Skin epidermis (tissue), 12 donors: ENCODE measurements at regions not wholly inside any gene's neighbourhood (a gene's known extent, or its start where the extent isn't known, plus 50 kb on each side); places are given as distances from the start of the nearest gene placed in this dataset.

Experiments used
- H3K27ac ChIP-seq, 21 experiments: fragments of 200-600 bp; sonication (generic) in 11 of 21; one replicate each; pipeline ENCODE4 v1.5.0; 2020; ENCODE audit warnings: mild to moderate bottlenecking in 3 of 21, inconsistent platforms in 2 of 21, moderate library complexity in 2 of 21
- H3K4me3 ChIP-seq, 7 experiments: fragments of 200-600 bp; sonication (generic) in 2 of 7; one replicate each; pipeline ENCODE4 v1.5.0; 2020; ENCODE audit warnings: inconsistent platforms in 2 of 7, mild to moderate bottlenecking in 2 of 7, moderate library complexity in 1 of 7

DNA sequence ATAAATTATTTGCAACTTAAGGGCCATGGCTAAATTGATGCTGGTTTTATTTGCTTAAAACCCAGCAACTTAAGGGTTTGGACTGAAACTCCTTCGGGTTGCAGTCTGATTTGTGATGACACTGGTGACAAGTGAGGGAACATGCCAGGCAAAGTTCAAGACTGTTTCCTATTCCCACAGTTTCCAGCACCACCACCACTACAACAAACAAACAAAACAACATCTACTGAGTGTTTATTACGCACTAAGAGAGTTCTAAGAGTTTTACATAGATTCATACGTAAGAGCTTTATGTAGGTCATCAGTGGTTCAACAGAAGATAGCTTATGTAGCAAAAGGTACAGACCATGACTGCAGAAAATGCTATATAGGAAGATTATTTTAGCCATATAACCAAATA lies 1582.1 kb downstream of the BRINP3 start:
- H3K27ac ChIP-seq = no peak overlapping the region
- no peak overlapping the region for H3K4me3 ChIP-seq

DNA sequence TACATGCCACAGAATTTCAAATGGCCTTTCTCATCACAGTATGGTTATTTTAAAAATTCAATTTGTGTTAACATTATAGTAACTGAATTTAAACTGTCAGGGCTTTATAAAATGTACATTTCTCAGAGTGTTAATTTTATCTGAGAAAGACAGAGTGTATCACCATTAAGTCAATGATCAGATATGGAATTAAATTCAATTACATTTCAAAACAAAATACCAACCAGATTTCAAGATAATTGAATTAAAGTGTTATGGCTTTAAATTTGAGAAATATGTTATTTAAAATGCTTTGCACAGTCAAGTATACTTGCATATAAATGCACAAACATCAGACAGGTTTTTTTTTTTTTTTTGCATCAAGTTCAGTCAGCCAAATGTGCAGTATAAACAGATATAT lies 1574.4 kb downstream of the BRINP3 start:
- no peak overlapping the region for H3K4me3 ChIP-seq

DNA sequence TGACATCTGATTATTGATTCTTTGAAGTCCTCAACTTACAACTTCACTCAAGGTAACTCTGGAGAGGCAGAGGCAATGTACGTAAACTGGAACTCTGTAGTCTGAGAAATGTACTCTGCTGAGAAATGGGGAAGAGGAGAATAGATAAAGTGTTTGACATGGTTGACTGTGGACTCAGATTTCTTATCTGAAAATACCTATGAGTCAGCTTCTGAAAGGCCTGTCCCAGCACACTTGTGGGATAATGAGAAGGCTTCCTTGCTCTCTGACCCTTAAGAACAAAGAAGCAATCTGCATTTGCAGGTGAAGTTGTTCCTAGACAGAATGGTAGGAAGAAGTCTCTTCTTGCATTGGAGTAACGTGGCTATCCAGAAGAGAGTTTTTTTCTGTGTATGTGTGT lies 1573.5 kb downstream of the BRINP3 start:
- Histone ChIP-seq H3K27ac (no peak overlapping the region), H3K4me3 (no peak overlapping the region)

More for the DNA sequence above, 1574.4 kb downstream of the BRINP3 start:
- H3K27ac ChIP-seq = no peak overlapping the region

DNA sequence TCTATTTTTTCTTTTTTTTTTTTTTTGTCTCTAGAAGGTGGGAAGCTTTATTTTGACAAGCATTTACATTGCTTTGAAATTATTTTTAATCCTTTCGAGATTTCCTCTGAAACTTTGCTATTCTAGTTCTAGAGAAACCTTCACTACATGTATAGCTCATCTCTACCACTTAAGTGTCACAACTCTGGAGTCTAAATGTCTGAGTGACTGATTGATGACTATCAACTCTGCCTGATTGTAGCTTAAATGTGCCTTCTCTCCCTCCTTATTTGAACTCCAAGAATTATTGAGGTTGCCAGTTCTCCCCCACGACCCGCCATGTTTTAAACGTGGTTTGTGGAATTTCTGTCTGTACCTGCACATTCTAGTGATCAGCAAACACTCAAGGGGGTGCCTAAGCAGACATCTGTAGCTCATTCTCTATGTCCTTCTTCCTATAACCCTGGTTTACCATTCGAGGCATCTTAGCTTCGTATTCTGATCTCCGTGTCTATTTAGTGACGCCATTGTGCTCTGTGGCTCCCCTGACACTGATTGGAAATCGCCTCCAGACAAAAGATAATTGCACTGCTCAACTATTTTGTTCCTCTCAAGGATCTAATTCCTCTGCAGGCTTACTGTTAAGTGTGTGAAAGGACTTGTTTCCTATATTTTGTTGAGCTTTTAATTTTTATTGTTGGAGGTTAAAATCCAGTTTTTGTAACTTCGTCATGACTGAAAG lies 1570.6 kb downstream of the BRINP3 start:
- no peak overlapping the region for H3K4me3 ChIP-seq

DNA sequence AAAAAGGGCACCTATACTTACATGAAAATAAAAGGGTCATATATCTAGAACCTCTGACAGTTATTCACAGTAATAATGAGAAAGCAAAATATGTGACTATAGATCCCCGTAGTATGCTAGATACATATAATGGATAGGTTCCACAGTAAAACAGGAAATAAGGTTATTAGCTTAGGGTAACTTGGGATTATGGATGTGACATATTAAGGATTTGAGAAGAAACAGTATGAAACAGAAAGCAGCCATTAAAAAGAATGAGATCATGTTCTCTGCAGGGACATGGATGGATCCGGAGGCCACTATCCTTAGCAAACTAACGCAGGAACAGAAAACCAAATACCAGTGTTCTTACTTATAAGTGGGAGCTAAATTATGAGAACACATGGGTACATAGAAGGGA lies 1547.3 kb downstream of the BRINP3 start:
- Histone ChIP-seq H3K27ac (no peak overlapping the region), H3K4me3 (no peak overlapping the region)

More for the DNA sequence above, 1570.6 kb downstream of the BRINP3 start:
- no peak overlapping the region for H3K27ac ChIP-seq

DNA sequence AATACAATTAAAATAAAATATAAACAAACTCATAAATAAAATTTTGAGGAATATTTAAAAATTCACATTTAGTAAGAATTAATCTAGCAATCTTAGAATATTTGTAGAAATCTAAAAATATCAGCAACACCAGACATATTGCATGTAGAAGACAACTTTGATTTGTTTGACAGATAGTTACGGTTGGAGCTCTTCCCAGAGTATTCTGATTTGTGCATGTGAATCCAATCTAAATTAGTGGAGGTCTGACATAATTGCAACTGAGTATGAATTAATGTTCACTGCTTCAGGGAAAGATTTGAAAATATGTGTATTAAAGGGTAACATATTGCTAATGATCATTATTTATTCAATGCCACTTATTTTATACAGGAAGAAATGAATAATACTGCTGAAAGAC lies 1546.2 kb downstream of the BRINP3 start:
- no peak overlapping the region for H3K4me3 ChIP-seq
- no peak overlapping the region for H3K27ac ChIP-seq

DNA sequence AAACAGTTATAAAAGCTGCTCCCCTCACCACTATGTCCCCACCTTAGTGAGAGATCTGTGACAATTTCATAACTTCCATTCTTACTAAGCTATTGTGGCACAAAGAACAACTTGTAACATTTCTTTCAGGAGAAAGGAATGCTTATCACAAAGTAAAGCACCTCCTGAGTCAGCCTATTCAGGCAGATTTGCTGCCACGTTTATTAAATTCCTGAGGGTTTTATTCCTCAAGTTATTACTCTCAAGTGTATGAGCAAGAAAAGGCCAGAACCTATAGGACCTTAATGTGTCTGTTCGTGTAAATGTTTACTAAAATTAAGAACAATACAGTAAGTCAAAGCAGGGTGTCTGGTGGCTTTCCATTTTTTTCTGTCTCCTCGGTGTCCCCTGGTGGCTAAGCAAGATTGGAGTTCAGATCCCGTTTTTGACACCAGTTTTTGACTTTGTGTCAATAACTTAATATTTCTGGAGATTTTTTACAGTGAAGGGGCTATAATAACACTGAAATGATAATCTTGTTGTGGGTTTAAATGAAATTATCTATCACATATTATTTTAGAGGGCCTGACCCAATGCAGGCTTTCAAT lies 1539.6 kb downstream of the BRINP3 start:
- Histone ChIP-seq H3K4me3 (no peak overlapping the region), H3K27ac (no peak overlapping the region)

DNA sequence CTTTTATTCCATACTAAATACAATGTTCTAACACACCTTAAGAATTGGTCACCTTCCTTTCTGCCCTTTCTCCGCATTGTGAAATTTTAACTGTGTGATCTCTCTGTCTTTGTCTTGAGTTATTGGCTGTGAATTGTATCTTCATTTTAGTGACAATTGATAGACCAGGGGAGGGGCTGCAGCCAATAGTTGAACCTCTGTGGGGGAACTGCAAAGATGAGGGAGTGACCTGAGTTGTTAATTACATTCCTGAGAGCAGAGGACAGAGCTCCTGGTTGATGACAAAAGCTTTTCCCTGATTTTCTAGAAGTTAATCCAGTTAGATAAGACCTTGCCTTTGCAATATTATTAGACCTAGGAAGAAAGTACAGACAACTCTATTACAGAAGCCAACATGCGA lies 1535.7 kb downstream of the BRINP3 start:
- Histone ChIP-seq H3K4me3 (no peak overlapping the region), H3K27ac (no peak overlapping the region)

DNA sequence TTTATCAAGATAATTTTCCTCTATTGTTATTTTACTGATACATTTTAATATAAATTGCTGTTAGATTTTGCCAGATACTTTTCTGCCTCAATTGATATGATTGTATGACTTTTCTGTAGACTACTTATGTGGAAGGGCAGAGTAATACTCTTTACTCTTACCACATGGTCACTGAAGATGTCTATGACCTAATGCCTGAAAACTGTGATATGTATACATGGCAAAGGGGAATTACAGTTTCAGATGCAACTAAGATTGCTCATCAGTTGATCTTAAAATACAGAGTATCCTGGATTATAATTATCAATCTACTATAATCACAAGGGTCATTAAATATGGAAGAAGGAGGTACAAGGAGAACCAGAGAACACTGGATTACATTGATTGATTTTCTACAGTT lies 1528.0 kb downstream of the BRINP3 start:
- H3K27ac ChIP-seq = no peak overlapping the region
- no peak overlapping the region for H3K4me3 ChIP-seq

DNA sequence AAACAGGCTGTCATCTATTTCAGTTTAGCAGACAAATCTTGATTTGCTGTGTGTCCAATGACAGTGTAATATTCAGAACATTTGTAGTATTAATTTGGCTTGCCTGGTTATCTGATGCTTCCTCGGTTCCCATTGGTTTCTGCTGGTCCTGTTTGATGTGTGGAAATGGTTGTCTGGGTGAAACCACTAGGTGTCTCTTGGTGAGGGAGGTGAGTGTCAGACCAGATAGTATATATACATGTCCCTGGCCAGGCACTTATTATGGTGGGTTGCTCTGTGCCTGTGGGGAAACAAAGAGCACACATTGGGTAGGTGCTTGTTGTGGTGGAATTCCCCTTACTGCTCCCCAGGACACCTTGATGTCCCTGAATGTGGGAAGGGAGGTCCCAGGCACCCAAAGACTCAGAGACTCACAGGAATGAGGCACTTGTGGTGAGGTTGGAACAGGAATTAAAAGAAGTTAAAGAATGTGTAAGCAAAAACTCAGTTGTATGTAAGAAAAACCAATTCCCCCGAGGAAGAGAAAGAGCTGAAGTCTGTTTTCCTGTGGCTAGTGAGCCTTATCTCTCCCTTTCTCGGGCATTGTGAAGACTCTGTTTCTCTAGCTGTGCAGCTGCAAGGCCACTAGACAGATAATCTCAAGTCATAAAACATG lies 1519.1 kb downstream of the BRINP3 start:
- H3K27ac ChIP-seq = no peak overlapping the region
- H3K4me3 ChIP-seq = no peak overlapping the region

DNA sequence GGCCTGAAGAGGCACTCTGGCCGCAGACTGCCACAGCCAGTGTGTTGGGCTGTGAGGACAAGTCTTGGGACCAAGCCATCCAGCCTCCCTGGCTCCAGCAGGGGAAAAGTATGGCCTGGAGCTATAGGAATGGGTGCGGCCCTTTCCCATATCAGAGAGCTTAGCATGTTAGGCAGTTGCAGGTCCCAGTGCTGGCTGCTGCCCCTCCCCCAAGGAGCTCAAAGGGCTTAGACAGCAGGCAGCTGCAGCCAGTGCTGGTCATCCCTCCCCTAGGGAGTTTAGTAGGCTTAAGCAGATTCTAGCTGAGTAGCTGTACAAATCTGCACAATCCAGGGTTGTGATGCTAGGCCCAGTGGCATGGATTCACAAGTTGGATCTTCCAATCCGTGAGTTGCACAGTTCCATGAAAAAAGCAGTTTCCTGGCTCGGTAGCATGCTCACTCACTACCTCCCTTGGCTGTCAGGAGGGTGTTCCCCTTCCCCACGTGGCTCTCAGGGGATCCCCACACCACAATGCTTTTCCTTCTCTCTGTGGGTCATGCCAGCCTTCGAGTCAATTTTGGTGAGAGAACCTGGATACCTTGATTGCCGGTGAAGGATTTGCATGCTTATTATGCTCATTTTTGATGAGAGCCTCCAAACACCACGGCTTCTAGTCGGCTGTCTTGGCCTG lies 1490.8 kb downstream of the BRINP3 start:
- no peak overlapping the region for H3K27ac ChIP-seq
- no peak overlapping the region for H3K4me3 ChIP-seq

DNA sequence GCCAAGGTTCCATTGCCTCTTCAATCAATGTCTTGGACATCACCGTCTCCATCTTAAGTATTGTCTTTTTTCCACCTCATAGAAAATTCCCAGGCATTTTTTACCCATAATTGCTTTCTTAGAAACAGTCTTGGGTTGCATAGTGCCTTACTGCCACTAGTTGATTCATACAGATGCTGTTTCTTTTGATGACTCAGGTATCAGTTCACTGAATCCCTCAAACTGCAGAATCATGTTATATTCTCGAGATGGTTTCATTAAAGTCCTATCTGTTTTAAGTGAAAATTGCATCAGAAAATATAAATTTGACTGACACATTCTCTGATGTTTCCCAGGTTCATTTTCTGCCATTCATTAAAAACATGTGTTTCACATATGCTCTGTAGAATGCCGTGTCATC lies 1489.1 kb downstream of the BRINP3 start:
- no peak overlapping the region for H3K4me3 ChIP-seq
- H3K27ac ChIP-seq = no peak overlapping the region

DNA sequence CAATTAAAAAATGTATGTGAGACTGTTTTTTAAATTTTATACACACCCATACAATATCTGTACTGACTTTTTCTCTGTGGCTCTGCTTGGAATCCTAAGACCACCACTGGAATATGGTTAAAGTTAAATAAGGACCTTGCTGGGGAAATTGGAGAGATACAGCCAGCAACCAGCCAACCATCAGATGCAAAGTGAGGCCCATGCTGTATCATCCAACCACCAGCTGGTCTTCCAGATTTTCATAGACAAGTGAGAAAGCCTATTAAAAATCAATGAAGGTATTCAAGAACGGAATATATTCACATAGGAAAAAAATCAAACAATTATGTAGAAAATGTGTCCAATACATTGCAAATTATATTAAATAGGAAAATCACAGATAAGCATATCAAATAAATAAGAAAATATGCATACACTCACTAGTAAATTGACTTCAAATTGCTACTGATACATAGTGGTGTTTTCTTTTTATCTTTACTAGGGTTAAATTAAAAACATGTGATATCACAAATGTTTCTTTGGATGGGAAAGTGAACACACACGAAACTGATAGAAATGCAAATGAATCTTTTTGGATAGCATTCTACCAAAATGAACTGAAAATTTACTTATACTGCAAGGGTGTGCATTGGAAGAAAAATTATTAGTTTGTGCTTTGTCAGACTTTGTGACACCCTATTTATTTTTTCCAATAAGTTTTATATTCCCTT lies 1486.3 kb downstream of the BRINP3 start:
- no peak overlapping the region for H3K27ac ChIP-seq
- no peak overlapping the region for H3K4me3 ChIP-seq

DNA sequence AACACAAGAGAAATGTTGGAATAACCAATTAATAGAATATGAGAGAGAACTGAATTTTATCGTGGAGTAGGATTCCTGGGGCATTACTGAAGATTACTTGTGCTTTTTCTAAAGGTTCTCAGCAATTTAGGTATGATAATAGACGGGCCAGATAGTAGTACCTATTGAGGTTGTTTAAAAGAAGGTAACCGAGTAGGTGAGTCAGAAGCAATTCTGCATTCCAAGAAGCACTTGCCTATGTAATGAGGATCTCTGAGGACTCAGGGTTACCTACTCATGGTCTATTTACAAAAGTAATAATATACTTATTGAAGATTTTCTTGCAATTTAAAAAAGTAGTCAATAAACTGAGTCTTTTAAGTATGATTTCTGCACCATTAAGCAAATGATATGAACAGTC lies 1469.8 kb downstream of the BRINP3 start:
- H3K27ac ChIP-seq = no peak overlapping the region
- no peak overlapping the region for H3K4me3 ChIP-seq

DNA sequence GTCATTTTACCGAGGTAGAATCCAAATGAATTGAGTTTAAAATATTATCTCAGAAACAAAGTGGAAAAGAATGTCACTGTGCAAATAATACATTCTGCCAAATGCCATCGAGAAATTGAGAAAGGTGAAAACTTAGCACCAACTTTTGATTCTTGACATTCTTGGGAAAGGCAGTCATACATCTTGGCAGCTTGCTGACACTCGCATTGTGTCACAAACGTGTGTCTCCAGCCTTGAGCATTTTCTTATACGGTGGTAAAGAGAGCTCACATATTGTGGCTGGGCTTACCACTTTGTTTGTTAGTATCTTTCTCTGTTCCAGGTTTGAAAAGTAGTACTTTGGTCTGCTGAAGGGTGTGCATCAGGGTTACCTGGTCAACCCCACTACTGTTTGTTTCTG lies 1456.1 kb downstream of the BRINP3 start:
- H3K4me3 ChIP-seq = no peak overlapping the region
- no peak overlapping the region for H3K27ac ChIP-seq

DNA sequence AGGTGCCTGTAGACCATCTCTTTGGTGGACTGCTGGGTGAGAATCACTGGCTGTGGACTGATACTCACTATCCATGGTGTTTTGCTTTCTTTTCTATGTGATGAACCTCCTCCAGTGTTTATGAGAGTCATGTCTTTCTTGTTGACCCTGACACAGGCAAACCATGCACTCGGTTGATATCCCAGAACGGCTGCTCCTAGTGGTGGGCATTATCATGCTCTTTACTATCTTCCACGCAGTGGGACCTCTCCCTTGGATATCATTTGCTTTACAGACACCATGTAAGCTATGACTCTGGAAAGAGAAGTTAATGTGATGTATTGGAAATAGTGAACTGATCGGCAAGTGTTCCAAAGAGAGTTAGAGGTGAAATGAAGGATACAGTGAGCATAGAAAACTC lies 1455.6 kb downstream of the BRINP3 start:
- H3K27ac ChIP-seq = no peak overlapping the region

DNA sequence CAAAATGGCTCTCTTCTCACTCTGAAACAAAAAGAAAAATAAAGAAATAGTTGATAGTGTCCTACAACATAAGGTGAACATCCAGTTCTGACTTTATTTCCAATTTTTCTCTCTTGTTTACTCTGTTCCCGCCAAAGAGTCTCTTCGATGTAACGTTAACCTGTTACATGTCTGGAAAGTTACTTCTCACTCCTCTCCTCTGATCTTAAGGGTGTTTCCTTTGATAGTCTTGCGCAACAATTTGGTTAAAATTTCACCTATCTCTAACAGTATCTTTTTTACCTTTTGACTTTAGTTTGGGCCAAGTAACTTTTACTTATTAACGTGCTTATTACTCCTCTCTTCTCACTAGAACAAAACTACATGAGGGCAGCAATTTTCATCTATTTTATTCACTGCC lies 1450.2 kb downstream of the BRINP3 start:
- no peak overlapping the region for H3K27ac ChIP-seq

More for the DNA sequence above, 1455.6 kb downstream of the BRINP3 start:
- H3K4me3 ChIP-seq = no peak overlapping the region

DNA sequence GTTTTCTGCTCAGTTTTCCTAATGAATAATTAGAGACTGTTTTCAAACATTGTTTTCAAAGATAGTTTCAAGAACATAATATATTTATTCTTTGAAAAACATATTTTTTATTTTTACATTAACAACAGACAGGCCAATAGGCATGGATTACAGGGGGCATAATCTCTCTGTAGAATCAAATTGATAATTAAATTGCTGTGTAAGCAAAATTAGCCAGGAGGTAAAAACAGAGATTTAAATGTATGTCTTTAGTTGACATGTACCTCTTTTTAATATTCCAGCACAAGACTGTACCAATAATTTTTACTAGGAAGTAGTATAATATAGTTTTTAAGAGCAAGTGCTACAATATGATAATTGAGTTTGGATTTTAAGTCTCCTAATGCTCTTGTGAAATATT lies 1444.5 kb downstream of the BRINP3 start:
- Histone ChIP-seq H3K27ac (no peak overlapping the region), H3K4me3 (no peak overlapping the region)

More for the DNA sequence above, 1450.2 kb downstream of the BRINP3 start:
- no peak overlapping the region for H3K4me3 ChIP-seq

DNA sequence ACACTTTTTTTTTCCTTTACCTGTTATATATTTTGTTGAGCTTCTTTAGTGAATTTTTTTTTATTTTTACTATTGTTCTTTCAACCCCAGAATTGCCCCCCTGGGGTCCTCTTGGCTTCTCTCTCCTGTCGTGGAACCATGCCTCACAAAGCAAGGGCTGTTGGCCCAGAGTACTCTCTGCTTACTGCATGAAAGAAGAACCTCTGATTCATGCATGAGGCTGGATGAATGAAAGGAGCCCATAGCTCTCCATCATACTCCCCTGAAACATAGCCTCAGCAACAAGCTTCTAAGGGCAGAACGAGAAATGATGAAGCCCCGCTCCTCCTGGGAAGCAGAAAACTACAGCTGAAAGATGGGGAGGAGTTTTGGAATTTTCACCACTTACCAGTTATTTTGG lies 1441.0 kb downstream of the BRINP3 start:
- H3K4me3 ChIP-seq = no peak overlapping the region
- H3K27ac ChIP-seq = no peak overlapping the region

DNA sequence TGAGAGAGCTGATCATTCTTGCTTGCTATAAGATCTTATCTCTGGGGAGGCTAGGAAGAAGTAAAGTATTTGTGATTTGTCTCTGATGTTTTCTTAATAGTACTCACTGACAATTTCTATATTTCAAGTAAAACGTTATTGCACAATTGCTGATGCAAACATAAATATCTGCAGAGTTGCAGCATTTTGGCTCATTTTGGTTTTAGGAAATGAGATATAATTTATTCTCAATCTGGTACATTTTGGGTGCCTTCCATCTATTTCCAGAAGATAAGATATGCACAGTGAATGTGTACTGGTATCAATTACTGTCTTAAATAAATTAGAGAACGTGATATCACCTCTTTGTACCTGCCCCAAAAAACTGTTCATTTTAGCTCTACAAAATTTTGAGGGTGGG lies 1431.5 kb downstream of the BRINP3 start:
- Histone ChIP-seq H3K4me3 (no peak overlapping the region), H3K27ac (no peak overlapping the region)
